K562 (cell line): ENCODE measurements at regions not wholly inside any gene's neighbourhood (a gene's known extent, or its start where the extent isn't known, plus 50 kb on each side); places are given as distances from the start of the nearest gene placed in this dataset.

Experiments
- ARID2 ChIP-seq: fragments of 450-650 bp; IDR thresholded peaks from 2 replicates; pipeline ENCODE4 v1.6.1; 2017; ENCODE audit warnings: antibody characterized with exemption, mild to moderate bottlenecking
- CSDE1 ChIP-seq, 2 experiments: fragments of 450-650 bp; IDR thresholded peaks; 2 replicates each; pipeline ENCODE4 v1.6.1; 2016; ENCODE audit warnings: mild to moderate bottlenecking in 1 of 2
- EGR1 ChIP-seq: fragments of 450-650 bp; conservative IDR thresholded peaks from 2 replicates; pipeline ENCODE4 v1.6.1; 2017; ENCODE audit warnings: mild to moderate bottlenecking
- FOXM1 ChIP-seq, 2 experiments: fragments of 450-650 bp in 1 of 2; sonication (generic) in 1 of 2; formaldehyde crosslinking in 1 of 2; IDR thresholded peaks; 2 replicates each; pipeline versions ENCODE4 v1.6.1 to v1.9.0; 2017 to 2022; ENCODE audit warnings: low read depth in 2 of 2, mild to moderate bottlenecking in 2 of 2, missing genetic modification reagents in 1 of 2, moderate library complexity in 1 of 2
- FOXP1 ChIP-seq: sonication (generic); formaldehyde crosslinking; IDR thresholded peaks from 2 replicates; pipeline ENCODE4 v1.8.0; 2022; ENCODE audit warnings: mild to moderate bottlenecking, missing genetic modification reagents
- FUS ChIP-seq: fragments of 200-400 bp; formaldehyde crosslinking; optimal IDR thresholded peaks from 2 replicates; pipeline ENCODE3; 2017; ENCODE audit warnings: low read depth, low read length
- GABPA ChIP-seq: fragments of 200-800 bp; sonication (Bioruptor generic); conservative IDR thresholded peaks from 2 replicates; pipeline ENCODE4 v1.6.1; 2016; ENCODE audit warnings: low read depth, missing genetic modification characterization, missing compliant biosample characterization
- HNRNPH1 ChIP-seq: fragments of 200-400 bp; formaldehyde crosslinking; optimal IDR thresholded peaks from 2 replicates; pipeline ENCODE3; 2017; ENCODE audit warnings: low read depth, mild to moderate bottlenecking, low read length, moderate library complexity
- RCOR1 ChIP-seq, 2 experiments: IDR thresholded peaks; 2 replicates each; pipeline ENCODE4 v1.6.1; 2012; ENCODE audit warnings: low read depth in 2 of 2, low read length in 2 of 2, borderline replicate concordance in 1 of 2, improper control_type of control experiment in 1 of 2
- SPI1 ChIP-seq: IDR thresholded peaks from 2 replicates; pipeline ENCODE4 v1.6.1; 2011; ENCODE audit warnings: low read depth, low read length, control low read depth, borderline replicate concordance
- TAL1 ChIP-seq: fragments of 450-650 bp; IDR thresholded peaks from 2 replicates; pipeline ENCODE4 v1.6.1; 2016; ENCODE audit warnings: mild to moderate bottlenecking
- ZBTB1 ChIP-seq: sonication (generic); formaldehyde crosslinking; IDR thresholded peaks from 2 replicates; pipeline ENCODE4 v1.8.1; 2023; ENCODE audit warnings: missing genetic modification reagents, low read depth, mild to moderate bottlenecking, borderline replicate concordance
- ZNF174 ChIP-seq: fragments of 250-450 bp; sonication (Bioruptor Pico); IDR thresholded peaks from 2 replicates; pipeline ENCODE4 v1.4.0; 2020; ENCODE audit warnings: mild to moderate bottlenecking
- ZNF57 ChIP-seq: fragments of 450-650 bp; formaldehyde crosslinking; IDR thresholded peaks from 2 replicates; pipeline ENCODE4 v1.4.0; 2020; ENCODE audit warnings: mild to moderate bottlenecking, moderate library complexity
- TF ChIP-seq, protein P1 (sequence below), 2 experiments: fragments of 450-650 bp in 1 of 2; sonication (generic) in 1 of 2; formaldehyde crosslinking in 1 of 2; IDR thresholded peaks; 2 replicates each; pipeline versions ENCODE4 v1.7.1 to v1.9.0; 2016 to 2022; ENCODE audit warnings: inconsistent platforms in 1 of 2, mild to moderate bottlenecking in 1 of 2, missing genetic modification reagents in 1 of 2
- TF ChIP-seq, protein P2 (sequence below): fragments of 250-450 bp; sonication (Bioruptor Pico); IDR thresholded peaks from 2 replicates; pipeline ENCODE4 v1.8.0; 2022; ENCODE audit warnings: inconsistent platforms
- TF ChIP-seq, protein P3 (sequence below): fragments of 250-450 bp; sonication (Bioruptor Pico); IDR thresholded peaks from 2 replicates; pipeline ENCODE4 v1.8.0; 2022; ENCODE audit warnings: moderate library complexity, mild to moderate bottlenecking, inconsistent platforms

DNA sequence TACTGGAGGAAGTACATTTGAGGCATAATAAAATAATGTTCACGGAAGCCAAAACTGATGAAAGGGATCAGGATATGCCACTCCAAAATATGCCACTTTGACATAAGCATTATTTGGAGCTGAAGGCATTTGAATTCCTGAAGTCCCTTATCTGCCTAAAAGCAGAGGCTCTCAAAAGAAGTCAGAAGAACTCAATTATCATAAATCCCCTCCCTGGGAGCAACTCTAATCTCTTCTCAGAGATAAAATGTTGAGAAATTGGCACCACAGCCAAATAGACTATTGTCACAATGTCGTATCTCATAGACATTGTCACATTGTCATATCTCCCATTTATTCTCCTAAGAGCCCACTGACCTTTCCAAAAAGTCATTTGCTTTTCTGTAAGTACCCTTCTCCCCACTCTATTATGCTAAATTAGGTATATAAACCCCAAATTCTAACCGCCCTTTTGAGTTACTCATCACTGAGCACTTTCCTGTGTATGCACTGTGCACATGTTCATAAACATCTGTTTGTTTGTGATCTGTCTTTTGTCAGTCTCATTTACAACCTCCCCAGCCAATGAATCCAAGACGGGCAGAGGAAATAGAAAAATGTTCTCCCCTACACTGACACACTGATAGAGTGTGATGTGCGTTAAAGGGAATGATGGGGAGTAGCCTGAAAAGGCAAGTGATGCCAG, 78.5 kb upstream of the NAF1 start (continued):
- TF ChIP-seq ARID2 (no peak), FUS (no peak), FOXP1 (CRISPR knock-in tag) (no peak), TAL1 (peak; percentile 42; the same call in 1 of the 2 replicates), ZNF174 (CRISPR knock-in tag) (no peak), SPI1 (no peak), FOXM1 (IDR thresholded peaks at IDR 0.05; ENCODE audit: low read depth) (no peak), FOXM1 (CRISPR knock-in tag; IDR thresholded peaks at IDR 0.05; ENCODE audit: low read depth) (no peak), ZNF57 (CRISPR knock-in tag) (no peak), EGR1 (no peak), ZBTB1 (CRISPR knock-in tag) (no peak), HNRNPH1 (no peak), RCOR1 (IDR thresholded peaks at IDR 0.05; ENCODE audit: borderline replicate concordance in 1 of 2, low read depth in 2 of 2, low read length in 2 of 2) (0 out of 4 replicates have a peak, but pooled peaks of 1 of the 2 experiments have one; percentile 67), GABPA (tag) (no peak), CSDE1 (IDR thresholded peaks at IDR 0.05) (no peak)
- TF ChIP-seq, protein P1, sequence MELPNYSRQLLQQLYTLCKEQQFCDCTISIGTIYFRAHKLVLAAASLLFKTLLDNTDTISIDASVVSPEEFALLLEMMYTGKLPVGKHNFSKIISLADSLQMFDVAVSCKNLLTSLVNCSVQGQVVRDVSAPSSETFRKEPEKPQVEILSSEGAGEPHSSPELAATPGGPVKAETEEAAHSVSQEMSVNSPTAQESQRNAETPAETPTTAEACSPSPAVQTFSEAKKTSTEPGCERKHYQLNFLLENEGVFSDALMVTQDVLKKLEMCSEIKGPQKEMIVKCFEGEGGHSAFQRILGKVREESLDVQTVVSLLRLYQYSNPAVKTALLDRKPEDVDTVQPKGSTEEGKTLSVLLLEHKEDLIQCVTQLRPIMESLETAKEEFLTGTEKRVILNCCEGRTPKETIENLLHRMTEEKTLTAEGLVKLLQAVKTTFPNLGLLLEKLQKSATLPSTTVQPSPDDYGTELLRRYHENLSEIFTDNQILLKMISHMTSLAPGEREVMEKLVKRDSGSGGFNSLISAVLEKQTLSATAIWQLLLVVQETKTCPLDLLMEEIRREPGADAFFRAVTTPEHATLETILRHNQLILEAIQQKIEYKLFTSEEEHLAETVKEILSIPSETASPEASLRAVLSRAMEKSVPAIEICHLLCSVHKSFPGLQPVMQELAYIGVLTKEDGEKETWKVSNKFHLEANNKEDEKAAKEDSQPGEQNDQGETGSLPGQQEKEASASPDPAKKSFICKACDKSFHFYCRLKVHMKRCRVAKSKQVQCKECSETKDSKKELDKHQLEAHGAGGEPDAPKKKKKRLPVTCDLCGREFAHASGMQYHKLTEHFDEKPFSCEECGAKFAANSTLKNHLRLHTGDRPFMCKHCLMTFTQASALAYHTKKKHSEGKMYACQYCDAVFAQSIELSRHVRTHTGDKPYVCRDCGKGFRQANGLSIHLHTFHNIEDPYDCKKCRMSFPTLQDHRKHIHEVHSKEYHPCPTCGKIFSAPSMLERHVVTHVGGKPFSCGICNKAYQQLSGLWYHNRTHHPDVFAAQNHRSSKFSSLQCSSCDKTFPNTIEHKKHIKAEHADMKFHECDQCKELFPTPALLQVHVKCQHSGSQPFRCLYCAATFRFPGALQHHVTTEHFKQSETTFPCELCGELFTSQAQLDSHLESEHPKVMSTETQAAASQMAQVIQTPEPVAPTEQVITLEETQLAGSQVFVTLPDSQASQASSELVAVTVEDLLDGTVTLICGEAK (IDR thresholded peaks at IDR 0.05): no peak
- TF ChIP-seq, protein P1 (CRISPR knock-in tag; IDR thresholded peaks at IDR 0.05): no peak
- TF ChIP-seq, protein P2, sequence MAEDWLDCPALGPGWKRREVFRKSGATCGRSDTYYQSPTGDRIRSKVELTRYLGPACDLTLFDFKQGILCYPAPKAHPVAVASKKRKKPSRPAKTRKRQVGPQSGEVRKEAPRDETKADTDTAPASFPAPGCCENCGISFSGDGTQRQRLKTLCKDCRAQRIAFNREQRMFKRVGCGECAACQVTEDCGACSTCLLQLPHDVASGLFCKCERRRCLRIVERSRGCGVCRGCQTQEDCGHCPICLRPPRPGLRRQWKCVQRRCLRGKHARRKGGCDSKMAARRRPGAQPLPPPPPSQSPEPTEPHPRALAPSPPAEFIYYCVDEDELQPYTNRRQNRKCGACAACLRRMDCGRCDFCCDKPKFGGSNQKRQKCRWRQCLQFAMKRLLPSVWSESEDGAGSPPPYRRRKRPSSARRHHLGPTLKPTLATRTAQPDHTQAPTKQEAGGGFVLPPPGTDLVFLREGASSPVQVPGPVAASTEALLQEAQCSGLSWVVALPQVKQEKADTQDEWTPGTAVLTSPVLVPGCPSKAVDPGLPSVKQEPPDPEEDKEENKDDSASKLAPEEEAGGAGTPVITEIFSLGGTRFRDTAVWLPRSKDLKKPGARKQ: no peak
- TF ChIP-seq, protein P3, sequence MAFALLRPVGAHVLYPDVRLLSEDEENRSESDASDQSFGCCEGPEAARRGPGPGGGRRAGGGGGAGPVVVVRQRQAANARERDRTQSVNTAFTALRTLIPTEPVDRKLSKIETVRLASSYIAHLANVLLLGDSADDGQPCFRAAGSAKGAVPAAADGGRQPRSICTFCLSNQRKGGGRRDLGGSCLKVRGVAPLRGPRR (CRISPR knock-in tag): no peak
